AG04449 (cell line): ENCODE measurements at regions not wholly inside any gene's neighbourhood (a gene's known extent, or its start where the extent isn't known, plus 50 kb on each side); places are given as distances from the start of the nearest gene placed in this dataset.

Experiments
- CTCF ChIA-PET: fragments of 350-600 bp; formaldehyde crosslinking; extraction: SDS; loops from one replicate; lab custom pipeline; 2021; ENCODE audit warnings: antibody characterized with exemption; lab: Yijun Ruan, JAX
- POLR2A ChIA-PET: fragments of 400-600, 350-600 bp; formaldehyde crosslinking; extraction: SDS; loops from one replicate; lab custom pipeline; 2020; ENCODE audit warnings: antibody characterized with exemption, inconsistent platforms; lab: Yijun Ruan, JAX
- DNase-seq: peaks from one replicate; pipeline ENCODE4 v3.0.0-alpha.2; 2010; ENCODE audit warnings: low read depth, low spot score
- H3K4me3 ChIP-seq: 2 replicates; pipeline ENCODE4 v1.5.1; 2011; ENCODE audit warnings: low read depth, mild to moderate bottlenecking, control low read depth, low read length
- CTCF ChIP-seq: IDR thresholded peaks from one replicate; pipeline ENCODE4 v1.5.1; 2011; ENCODE audit warnings: mild to moderate bottlenecking, moderate library complexity, low read length, control low read depth, inconsistent platforms; ENCODE audit not compliant: insufficient read depth; ENCODE audit errors: missing control alignments

- ChIA-PET POLR2A (no interaction called here), CTCF (no interaction called here)
- no peak overlapping the region for H3K4me3 ChIP-seq
- DNase-seq, result no peak
- TF ChIP-seq CTCF, result no peak
Observed at GRCh38 chr14:83847102-83847501, 1682.8 kb upstream of the FLRT2 start.

GRCh38 chr14:83850092-83850491 lies 1679.9 kb upstream of the FLRT2 start:
- no peak for DNase-seq
- no peak overlapping the region for H3K4me3 ChIP-seq
- TF ChIP-seq CTCF, result no peak
- ChIA-PET CTCF (no interaction called here), POLR2A (no interaction called here)

GRCh38 chr14:83856334-83856733 lies 1673.6 kb upstream of the FLRT2 start:
- CTCF ChIA-PET, result no interaction called here
- no peak for DNase-seq
- POLR2A ChIA-PET, result no interaction called here
- TF ChIP-seq CTCF, result no peak
- no peak overlapping the region for H3K4me3 ChIP-seq

- POLR2A ChIA-PET, result no interaction called here
- H3K4me3 ChIP-seq, result no peak overlapping the region
- CTCF ChIA-PET, result no interaction called here
- no peak for DNase-seq
- no peak for TF ChIP-seq CTCF
Observed at GRCh38 chr14:83860631-83861155, 1669.3 kb upstream of the FLRT2 start.

- ChIA-PET POLR2A (no interaction called here), CTCF (no interaction called here)
- TF ChIP-seq CTCF, result no peak
- H3K4me3 ChIP-seq, result no peak overlapping the region
- no peak for DNase-seq
Observed at GRCh38 chr14:83863042-83863774, 1666.7 kb upstream of the FLRT2 start.

- ChIA-PET POLR2A (no interaction called here), CTCF (no interaction called here)
- TF ChIP-seq CTCF, result no peak
- no peak overlapping the region for H3K4me3 ChIP-seq
- no peak for DNase-seq
Observed at GRCh38 chr14:83864106-83864505, 1665.8 kb upstream of the FLRT2 start.
